HFF-Myc (cell line): ENCODE measurements at regions not wholly inside any gene's neighbourhood (a gene's known extent, or its start where the extent isn't known, plus 50 kb on each side); places are given as distances from the start of the nearest gene placed in this dataset.

Experiments
- DNase-seq: peaks from one replicate; pipeline ENCODE4 v3.0.0-alpha.2; 2011; ENCODE audit warnings: low read depth; ENCODE audit errors: extremely low read depth
- H3K4me3 ChIP-seq: replicated peaks from 2 replicates; pipeline ENCODE4 v1.5.1; 2011; ENCODE audit warnings: low read depth, mild to moderate bottlenecking, control low read depth, low read length
- TF ChIP-seq, protein P1 (sequence below): IDR thresholded peaks from 2 replicates; pipeline ENCODE4 v1.5.1; 2012; ENCODE audit warnings: mild to moderate bottlenecking, low read depth, low read length, control low read depth; ENCODE audit errors: missing control alignments

DNA sequence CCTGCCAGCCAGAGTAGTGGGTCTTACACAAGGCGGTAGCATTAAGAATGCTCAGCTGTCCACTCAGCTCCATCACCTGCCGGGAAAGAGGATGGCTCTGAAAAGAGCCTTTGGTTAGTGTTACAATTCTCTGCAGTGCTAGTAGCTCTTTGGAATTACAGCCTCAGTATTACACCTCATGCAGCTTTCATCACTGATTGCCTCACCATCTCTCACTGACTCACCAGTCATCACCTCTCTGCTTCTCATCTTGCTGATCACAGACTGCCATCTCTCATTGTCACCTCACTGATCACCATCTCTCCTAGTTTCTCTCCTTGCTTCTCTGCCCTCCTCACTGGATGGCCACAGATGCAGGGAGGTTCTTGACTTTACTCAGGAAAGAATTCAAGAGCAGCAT is 573.5 kb upstream of the SETBP1 start:
- H3K4me3 ChIP-seq, result no peak overlapping the region
- TF ChIP-seq, protein P1, sequence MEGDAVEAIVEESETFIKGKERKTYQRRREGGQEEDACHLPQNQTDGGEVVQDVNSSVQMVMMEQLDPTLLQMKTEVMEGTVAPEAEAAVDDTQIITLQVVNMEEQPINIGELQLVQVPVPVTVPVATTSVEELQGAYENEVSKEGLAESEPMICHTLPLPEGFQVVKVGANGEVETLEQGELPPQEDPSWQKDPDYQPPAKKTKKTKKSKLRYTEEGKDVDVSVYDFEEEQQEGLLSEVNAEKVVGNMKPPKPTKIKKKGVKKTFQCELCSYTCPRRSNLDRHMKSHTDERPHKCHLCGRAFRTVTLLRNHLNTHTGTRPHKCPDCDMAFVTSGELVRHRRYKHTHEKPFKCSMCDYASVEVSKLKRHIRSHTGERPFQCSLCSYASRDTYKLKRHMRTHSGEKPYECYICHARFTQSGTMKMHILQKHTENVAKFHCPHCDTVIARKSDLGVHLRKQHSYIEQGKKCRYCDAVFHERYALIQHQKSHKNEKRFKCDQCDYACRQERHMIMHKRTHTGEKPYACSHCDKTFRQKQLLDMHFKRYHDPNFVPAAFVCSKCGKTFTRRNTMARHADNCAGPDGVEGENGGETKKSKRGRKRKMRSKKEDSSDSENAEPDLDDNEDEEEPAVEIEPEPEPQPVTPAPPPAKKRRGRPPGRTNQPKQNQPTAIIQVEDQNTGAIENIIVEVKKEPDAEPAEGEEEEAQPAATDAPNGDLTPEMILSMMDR, result no peak
- DNase-seq, result no peak

DNA sequence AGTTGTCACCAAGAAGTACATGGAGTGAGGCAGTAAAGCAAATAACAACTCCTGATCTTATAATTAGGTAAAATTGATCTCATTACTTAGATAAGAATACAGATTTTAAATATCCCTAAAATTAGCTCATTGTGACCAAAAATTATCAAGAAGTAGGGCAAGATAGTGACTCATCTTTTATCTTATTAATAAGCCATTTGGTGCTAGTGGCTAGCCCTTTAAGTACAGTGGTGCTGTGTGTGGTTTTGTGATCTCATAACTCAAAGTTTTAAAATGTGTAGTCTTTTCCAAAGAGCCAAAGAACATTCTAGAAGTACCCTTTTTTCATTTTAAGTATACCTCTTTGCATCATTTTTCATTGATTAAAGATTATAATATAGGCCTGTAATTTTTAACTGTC is 569.4 kb upstream of the SETBP1 start:
- DNase-seq, result no peak
- H3K4me3 ChIP-seq, result no peak overlapping the region
- TF ChIP-seq, protein P1, result no peak

DNA sequence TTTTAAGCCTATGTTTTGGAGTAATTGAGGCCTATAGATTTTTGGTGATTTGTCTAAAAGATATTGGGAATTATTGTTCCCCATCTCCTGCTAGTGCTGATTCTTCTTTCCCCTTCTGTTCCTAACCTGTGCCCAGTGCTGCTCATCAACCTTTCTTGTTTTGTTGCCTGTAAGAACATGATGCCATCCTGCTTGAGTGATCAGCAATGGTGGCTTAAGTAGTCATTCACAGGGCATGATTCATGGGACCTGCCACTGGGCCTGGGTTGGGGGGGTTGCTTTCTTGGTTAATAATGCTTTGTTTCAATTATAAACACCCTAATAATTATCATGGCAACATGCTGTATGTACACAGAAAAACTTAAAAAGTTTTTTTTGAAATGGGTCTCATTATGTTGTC is 562.9 kb upstream of the SETBP1 start:
- no peak overlapping the region for H3K4me3 ChIP-seq
- no peak for DNase-seq
- TF ChIP-seq, protein P1, result no peak

DNA sequence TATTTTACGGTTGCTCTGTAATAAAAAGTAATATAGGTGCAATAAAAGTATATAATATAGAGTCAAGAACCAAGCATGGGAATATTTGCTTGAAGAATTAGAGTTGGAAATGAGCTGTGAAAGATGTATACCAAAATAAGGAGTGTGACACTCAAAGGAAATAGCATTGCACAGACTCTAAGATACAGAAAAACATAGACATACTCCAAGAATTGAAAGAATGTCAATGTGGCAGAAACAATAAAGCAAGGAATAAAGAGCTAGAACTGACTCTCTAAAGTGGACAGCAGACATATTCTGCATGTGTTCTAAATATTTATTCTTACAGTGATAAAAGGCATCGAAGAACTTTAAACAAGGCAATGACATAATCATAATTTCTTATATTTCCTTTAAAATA is 561.1 kb upstream of the SETBP1 start:
- H3K4me3 ChIP-seq, result no peak overlapping the region
- DNase-seq, result no peak
- TF ChIP-seq, protein P1, result no peak

DNA sequence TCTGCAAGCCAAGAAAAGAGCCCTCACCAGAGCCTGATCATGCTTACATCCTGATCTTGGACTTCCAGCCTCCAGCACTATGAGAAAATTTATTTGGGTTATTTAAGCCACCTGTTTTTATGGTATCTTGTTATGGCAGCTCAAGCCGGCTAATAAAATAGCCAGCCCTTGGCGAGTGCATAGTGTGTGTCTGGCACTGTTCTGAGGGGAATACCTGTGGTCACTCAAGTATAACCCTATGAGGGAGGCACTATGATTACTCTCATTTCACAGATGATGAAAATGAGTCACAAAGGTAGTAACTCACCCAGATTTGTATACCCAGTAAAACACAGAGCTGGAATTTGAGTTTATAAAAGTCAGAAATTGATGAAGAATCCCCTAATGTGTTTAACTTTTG is 556.9 kb upstream of the SETBP1 start:
- H3K4me3 ChIP-seq, result no peak overlapping the region
- DNase-seq, result no peak
- TF ChIP-seq, protein P1, result no peak

DNA sequence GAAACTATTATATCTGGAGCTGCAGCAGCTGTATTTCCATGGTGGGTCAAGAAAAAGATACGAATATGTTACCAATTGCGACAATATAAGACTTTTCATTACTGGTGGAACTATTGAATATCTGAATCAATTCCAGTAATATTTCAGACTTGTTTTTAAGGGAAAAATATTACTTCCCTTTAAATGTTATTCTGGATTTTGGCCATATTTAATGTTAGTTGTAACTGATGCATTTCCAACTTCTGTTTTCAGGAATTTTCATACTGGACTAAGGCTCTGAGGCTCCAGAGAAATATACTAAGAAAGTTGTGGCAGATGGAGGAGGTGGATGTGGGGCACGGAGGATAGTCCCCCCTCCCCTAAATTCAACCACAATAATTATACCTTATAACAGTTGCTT is 555.2 kb upstream of the SETBP1 start:
- TF ChIP-seq, protein P1, result no peak
- DNase-seq, result no peak
- no peak overlapping the region for H3K4me3 ChIP-seq

DNA sequence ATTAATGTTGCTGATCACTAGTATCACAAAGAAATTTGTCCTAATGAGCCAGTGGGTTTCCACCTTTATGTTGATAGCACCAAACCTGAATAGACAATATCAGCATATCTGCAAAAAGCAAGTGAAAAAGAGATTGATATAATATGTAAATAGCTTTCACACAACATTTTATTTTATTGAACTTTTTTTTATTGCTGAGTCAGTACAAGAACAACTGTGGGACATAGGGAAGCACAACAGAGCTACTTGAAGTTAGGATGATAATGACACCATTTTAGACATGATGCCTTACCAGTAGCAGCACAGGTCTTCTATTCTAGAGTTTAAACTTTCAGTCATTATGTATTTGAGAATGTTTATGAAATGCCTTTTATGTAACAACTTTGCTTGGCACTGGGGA is 554.1 kb upstream of the SETBP1 start:
- no peak overlapping the region for H3K4me3 ChIP-seq
- TF ChIP-seq, protein P1, result no peak
- DNase-seq, result no peak
